ENCODE measurements at regions not wholly inside any gene's neighbourhood (a gene's known extent, or its start where the extent isn't known, plus 50 kb on each side); places are given as distances from the start of the nearest gene placed in this dataset.

DNA sequence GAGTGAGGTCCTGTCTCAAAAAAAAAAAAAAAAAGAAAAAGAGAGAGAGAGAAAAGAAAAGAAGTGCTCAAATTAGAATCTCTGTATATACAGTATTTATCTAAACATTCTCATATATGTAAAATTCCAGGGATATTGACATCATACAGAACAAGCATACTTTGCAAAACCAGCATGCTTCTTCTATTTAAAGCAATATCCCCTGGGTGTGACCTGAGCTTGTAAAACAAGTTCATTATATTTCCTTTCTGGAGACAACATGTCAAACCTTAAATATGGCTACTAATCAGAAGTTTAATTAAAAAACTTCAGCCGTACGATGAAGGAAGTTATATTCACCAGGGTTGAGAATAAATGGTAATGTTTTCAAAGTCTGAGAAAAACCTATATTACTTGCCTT is 175.8 kb upstream of the HMGA2 start:
- TF ChIP-seq, protein P1, sequence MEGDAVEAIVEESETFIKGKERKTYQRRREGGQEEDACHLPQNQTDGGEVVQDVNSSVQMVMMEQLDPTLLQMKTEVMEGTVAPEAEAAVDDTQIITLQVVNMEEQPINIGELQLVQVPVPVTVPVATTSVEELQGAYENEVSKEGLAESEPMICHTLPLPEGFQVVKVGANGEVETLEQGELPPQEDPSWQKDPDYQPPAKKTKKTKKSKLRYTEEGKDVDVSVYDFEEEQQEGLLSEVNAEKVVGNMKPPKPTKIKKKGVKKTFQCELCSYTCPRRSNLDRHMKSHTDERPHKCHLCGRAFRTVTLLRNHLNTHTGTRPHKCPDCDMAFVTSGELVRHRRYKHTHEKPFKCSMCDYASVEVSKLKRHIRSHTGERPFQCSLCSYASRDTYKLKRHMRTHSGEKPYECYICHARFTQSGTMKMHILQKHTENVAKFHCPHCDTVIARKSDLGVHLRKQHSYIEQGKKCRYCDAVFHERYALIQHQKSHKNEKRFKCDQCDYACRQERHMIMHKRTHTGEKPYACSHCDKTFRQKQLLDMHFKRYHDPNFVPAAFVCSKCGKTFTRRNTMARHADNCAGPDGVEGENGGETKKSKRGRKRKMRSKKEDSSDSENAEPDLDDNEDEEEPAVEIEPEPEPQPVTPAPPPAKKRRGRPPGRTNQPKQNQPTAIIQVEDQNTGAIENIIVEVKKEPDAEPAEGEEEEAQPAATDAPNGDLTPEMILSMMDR (IDR thresholded peaks at IDR 0.05): no peak
- TF ChIP-seq POLR2A (IDR thresholded peaks at IDR 0.05): no peak
